ENCODE measurements at regions not wholly inside any gene's neighbourhood (a gene's known extent, or its start where the extent isn't known, plus 50 kb on each side); places are given as distances from the start of the nearest gene placed in this dataset.

DNA sequence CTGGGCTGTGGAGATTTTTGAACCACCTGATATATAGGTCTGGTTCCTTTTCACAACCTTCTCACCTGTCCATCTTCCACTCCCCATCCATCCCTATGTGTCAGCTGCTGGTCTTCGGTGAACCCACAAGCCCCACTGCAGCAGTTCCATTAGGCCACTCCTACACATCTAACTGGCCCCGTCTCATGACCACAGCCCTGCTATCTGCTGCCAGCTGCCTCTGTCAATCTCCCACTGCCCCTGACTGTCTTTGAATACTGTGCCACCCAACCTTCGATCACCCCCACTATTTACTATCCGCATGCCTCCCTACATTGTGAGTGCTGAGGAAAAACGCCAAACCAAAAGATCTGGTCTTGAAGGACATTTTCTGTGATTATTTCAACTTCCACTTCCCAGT, 795.4 kb downstream of the IGSF11 start:
- DNase-seq (ENCODE audit: low read depth in 1 of 2, low spot score in 2 of 2): no peak
- H3K4ac ChIP-seq (replicated peaks; ENCODE audit: insufficient read length, low read depth, low read length): no peak overlapping the region
- H2BK20ac ChIP-seq (ENCODE audit: low read length): no peak overlapping the region
- CTCF ChIA-PET (ENCODE audit: partially characterized antibody): interaction anchor here (0.6 kb wide), 1 partner anchor 10 kb away, joined by 3 read pairs; no protein-coding TSS in a partner anchor
- H3K79me1 ChIP-seq (ENCODE audit: low read depth, low read length): no peaks in the 10 kb centered on the region
- H4K5ac ChIP-seq (ENCODE audit: insufficient read length, low read depth, low read length): no peak overlapping the region
- no peaks in the 10 kb centered on the region for H4K20me1 ChIP-seq (replicated peaks in 1 of 2; ENCODE audit: control insufficient read depth in 1 of 2, insufficient read depth in 2 of 2, low read length in 2 of 2)
- H4K8ac ChIP-seq (ENCODE audit: extremely low read depth, insufficient read depth, low read length): no peak overlapping the region
- H3K27me3 ChIP-seq (replicated peaks in 1 of 4; ENCODE audit: control insufficient read depth in 3 of 4, extremely low read depth in 1 of 4, insufficient read depth in 3 of 4, low read length in 3 of 4): no peaks in the 10 kb centered on the region
- H2BK5ac ChIP-seq (ENCODE audit: low read depth, low read length): no peak overlapping the region
- H3K23ac ChIP-seq (ENCODE audit: insufficient read length): no peak overlapping the region
- H3K9me3 ChIP-seq (ENCODE audit: insufficient read depth in 2 of 2, low read depth in 1 of 2, low read length in 1 of 2): no peaks in the 10 kb centered on the region
- no peak overlapping the region for H4K91ac ChIP-seq (replicated peaks; ENCODE audit: insufficient read length, low read length)
- H3K79me2 ChIP-seq (ENCODE audit: control insufficient read depth in 1 of 2, insufficient read depth in 2 of 2, low read length in 2 of 2): no peaks in the 10 kb centered on the region
- H3K56ac ChIP-seq (replicated peaks; ENCODE audit: insufficient read length, low read depth, low read length): no peak overlapping the region
- H3K4me1 ChIP-seq (replicated peaks in 1 of 4; ENCODE audit: control insufficient read depth in 3 of 4, insufficient read depth in 4 of 4, low read length in 3 of 4): no peaks in the 10 kb centered on the region
- H3K36me3 ChIP-seq (ENCODE audit: control insufficient read depth in 2 of 4, insufficient read depth in 4 of 4, low read length in 3 of 4): no peaks in the 10 kb centered on the region
- H3K18ac ChIP-seq (ENCODE audit: extremely low read depth, low read length): no peak overlapping the region
- WGBS, 2 experiments (ENCODE audit: extremely low coverage in 1 of 2, insufficient coverage in 1 of 2, insufficient read length in 1 of 2, insufficient replicate concordance in 2 of 2, low coverage in 1 of 2, low lambda C conversion rate in 2 of 2, missing lambda C conversion rate in 1 of 2): 98% methylated on average over 4 of the region's 5 CpGs; no CpG with 5 or more reads in 1 of the 2 experiments
- POLR2A ChIA-PET (ENCODE audit: partially characterized antibody): no interaction called here
- H2AK5ac ChIP-seq (ENCODE audit: low read depth, low read length): no peak overlapping the region
- H3K27ac ChIP-seq (ENCODE audit: low read depth, low read length): no peak overlapping the region
- H3K4me2 ChIP-seq (ENCODE audit: insufficient read depth in 1 of 2, low read depth in 2 of 2, low read length in 2 of 2): no peak overlapping the region
- H2BK15ac ChIP-seq (ENCODE audit: low read length): no peak overlapping the region
- H2BK120ac ChIP-seq (replicated peaks; ENCODE audit: low read depth, low read length): no peak overlapping the region
- H2AFZ ChIP-seq (ENCODE audit: low read length): no peak overlapping the region
- no peak overlapping the region for H3K14ac ChIP-seq (ENCODE audit: insufficient read length)
- no peak overlapping the region for H3K9ac ChIP-seq (replicated peaks in 1 of 4; ENCODE audit: extremely low read depth in 1 of 4, low read depth in 3 of 4, low read length in 3 of 4)
- no peaks in the 10 kb centered on the region for H3K23me2 ChIP-seq (ENCODE audit: low read depth, low read length)
- no peak for FAIRE-seq
- no peak overlapping the region for H3K4me3 ChIP-seq (ENCODE audit: extremely low read depth in 1 of 4, insufficient read depth in 2 of 4, low read depth in 3 of 4, low read length in 4 of 4)
- H2BK12ac ChIP-seq (ENCODE audit: low read depth, low read length): no peak overlapping the region
- TF ChIP-seq USF2 (IDR thresholded peaks at IDR 0.05; ENCODE audit: low read length): no peak
- TF ChIP-seq MAX (IDR thresholded peaks at IDR 0.05): no peak
- TF ChIP-seq SP4 (IDR thresholded peaks at IDR 0.05; ENCODE audit: low read length): no peak
- TF ChIP-seq HDAC6 (IDR thresholded peaks at IDR 0.05; ENCODE audit: low read depth, low read length): no peak
- TF ChIP-seq, protein P1, sequence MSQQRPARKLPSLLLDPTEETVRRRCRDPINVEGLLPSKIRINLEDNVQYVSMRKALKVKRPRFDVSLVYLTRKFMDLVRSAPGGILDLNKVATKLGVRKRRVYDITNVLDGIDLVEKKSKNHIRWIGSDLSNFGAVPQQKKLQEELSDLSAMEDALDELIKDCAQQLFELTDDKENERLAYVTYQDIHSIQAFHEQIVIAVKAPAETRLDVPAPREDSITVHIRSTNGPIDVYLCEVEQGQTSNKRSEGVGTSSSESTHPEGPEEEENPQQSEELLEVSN (IDR thresholded peaks at IDR 0.05): no peak
- TF ChIP-seq KDM5A (IDR thresholded peaks at IDR 0.05; ENCODE audit: low read length): no peak
